ENCODE measurements at regions not wholly inside any gene's neighbourhood (a gene's known extent, or its start where the extent isn't known, plus 50 kb on each side); places are given as distances from the start of the nearest gene placed in this dataset.

DNA sequence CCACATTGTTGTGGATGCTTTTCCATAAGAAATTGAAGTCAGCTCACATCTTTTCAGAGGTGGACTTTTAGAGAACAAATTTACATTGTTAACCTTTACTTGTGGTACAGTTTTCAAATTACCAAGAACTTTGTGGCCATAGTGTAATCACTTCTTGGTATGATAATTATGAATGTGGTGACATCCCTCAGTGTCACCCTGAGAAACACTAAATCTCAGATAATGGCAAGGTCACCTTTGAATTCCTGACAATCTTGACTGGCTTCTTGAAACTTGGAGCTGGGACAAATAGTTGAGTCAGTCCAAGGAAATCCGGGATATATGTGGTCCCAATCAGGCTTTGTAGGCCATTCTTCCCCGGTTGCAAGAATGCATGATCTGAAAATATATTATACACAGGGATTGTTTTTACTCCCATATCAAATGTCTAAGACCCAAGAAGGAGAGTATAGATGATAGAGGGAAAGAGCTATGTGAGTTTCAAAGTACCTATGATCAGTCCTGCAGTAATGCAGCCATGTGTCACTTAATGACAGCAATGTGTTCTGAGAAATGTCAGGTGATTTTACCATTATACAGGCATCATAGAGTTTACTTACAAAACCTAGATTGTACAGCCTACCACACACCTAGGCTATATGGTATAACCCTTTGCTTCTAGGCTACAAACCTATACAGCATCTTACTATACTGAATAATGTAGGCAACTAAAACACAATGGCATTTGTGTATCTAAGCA, 120.8 kb upstream of the MTHFD1L start:
- H2AFZ ChIP-seq (ENCODE audit: low read length) = no peak overlapping the region
- H3K36me3 ChIP-seq (replicated peaks; ENCODE audit: insufficient read depth, low read length) = no peaks in the 10 kb centered on the region
- H3K79me2 ChIP-seq (ENCODE audit: low read length) = no peaks in the 10 kb centered on the region
- no peaks in the 10 kb centered on the region for H3F3A ChIP-seq (ENCODE audit: insufficient read depth, low read length)
- no peaks in the 10 kb centered on the region for H3K27me3 ChIP-seq (replicated peaks; ENCODE audit: insufficient read depth, low read length)
- no peaks in the 10 kb centered on the region for H3K4me1 ChIP-seq (ENCODE audit: low read length)
- TF ChIP-seq EZH2 (optimal IDR thresholded peaks at IDR 0.05; ENCODE audit: low read depth, low read length) (no peak), EZH2phosphoT487 (IDR thresholded peaks at IDR 0.05; ENCODE audit: low read length) (no peak)
- TF ChIP-seq, protein P1, sequence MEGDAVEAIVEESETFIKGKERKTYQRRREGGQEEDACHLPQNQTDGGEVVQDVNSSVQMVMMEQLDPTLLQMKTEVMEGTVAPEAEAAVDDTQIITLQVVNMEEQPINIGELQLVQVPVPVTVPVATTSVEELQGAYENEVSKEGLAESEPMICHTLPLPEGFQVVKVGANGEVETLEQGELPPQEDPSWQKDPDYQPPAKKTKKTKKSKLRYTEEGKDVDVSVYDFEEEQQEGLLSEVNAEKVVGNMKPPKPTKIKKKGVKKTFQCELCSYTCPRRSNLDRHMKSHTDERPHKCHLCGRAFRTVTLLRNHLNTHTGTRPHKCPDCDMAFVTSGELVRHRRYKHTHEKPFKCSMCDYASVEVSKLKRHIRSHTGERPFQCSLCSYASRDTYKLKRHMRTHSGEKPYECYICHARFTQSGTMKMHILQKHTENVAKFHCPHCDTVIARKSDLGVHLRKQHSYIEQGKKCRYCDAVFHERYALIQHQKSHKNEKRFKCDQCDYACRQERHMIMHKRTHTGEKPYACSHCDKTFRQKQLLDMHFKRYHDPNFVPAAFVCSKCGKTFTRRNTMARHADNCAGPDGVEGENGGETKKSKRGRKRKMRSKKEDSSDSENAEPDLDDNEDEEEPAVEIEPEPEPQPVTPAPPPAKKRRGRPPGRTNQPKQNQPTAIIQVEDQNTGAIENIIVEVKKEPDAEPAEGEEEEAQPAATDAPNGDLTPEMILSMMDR (IDR thresholded peaks at IDR 0.05; ENCODE audit: low read length) = no peak
- no peak for DNase-seq
- no peaks in the 10 kb centered on the region for H3K9me2 ChIP-seq (replicated peaks; ENCODE audit: insufficient read depth, low read length)
- H3K27ac ChIP-seq (ENCODE audit: low read length) = no peak overlapping the region
- no peaks in the 10 kb centered on the region for H3K9me3 ChIP-seq (replicated peaks; ENCODE audit: insufficient read depth, low read length)
- no peak overlapping the region for H3K4me3 ChIP-seq (ENCODE audit: low read length)
- no peaks in the 10 kb centered on the region for H4K20me1 ChIP-seq (ENCODE audit: insufficient read depth, low read length)
- H3K9ac ChIP-seq (ENCODE audit: low read length) = no peak overlapping the region
- H3K4me2 ChIP-seq (ENCODE audit: low read depth, low read length) = no peak overlapping the region

DNA sequence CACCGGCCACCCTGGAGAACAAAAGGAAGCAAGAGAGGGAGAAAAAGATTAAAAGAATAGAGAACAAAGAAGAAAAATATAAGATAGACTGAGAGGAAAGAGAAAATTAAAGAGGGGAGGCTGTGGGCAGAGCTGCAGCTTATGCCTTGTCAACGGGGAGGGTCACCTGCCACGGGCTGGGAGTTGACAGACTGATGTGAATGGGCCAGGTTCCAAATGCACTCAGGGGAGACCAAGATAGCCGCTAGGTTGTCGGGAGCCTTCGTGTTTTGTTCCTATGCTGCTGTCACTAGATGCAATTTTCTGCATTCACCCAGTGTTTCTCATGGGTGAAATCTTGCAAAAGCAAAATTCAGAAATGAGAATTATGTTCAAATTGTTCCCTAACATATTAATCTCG, 119.6 kb upstream of the MTHFD1L start:
- H3K4me2 ChIP-seq (ENCODE audit: low read depth, low read length) = no peak overlapping the region
- no peaks in the 10 kb centered on the region for H3K79me2 ChIP-seq (ENCODE audit: low read length)
- no peaks in the 10 kb centered on the region for H3K36me3 ChIP-seq (replicated peaks; ENCODE audit: insufficient read depth, low read length)
- no peak overlapping the region for H2AFZ ChIP-seq (ENCODE audit: low read length)
- no peak for DNase-seq
- no peaks in the 10 kb centered on the region for H4K20me1 ChIP-seq (ENCODE audit: insufficient read depth, low read length)
- H3F3A ChIP-seq (ENCODE audit: insufficient read depth, low read length) = no peaks in the 10 kb centered on the region
- no peaks in the 10 kb centered on the region for H3K4me1 ChIP-seq (ENCODE audit: low read length)
- H3K27me3 ChIP-seq (replicated peaks; ENCODE audit: insufficient read depth, low read length) = no peaks in the 10 kb centered on the region
- H3K9me3 ChIP-seq (replicated peaks; ENCODE audit: insufficient read depth, low read length) = no peaks in the 10 kb centered on the region
- H3K9ac ChIP-seq (ENCODE audit: low read length) = no peak overlapping the region
- no peaks in the 10 kb centered on the region for H3K9me2 ChIP-seq (replicated peaks; ENCODE audit: insufficient read depth, low read length)
- no peak overlapping the region for H3K27ac ChIP-seq (ENCODE audit: low read length)
- TF ChIP-seq EZH2phosphoT487 (IDR thresholded peaks at IDR 0.05; ENCODE audit: low read length) (no peak), EZH2 (optimal IDR thresholded peaks at IDR 0.05; ENCODE audit: low read depth, low read length) (no peak)
- TF ChIP-seq, protein P1 (IDR thresholded peaks at IDR 0.05; ENCODE audit: low read length) = no peak
- H3K4me3 ChIP-seq (ENCODE audit: low read length) = no peak overlapping the region

DNA sequence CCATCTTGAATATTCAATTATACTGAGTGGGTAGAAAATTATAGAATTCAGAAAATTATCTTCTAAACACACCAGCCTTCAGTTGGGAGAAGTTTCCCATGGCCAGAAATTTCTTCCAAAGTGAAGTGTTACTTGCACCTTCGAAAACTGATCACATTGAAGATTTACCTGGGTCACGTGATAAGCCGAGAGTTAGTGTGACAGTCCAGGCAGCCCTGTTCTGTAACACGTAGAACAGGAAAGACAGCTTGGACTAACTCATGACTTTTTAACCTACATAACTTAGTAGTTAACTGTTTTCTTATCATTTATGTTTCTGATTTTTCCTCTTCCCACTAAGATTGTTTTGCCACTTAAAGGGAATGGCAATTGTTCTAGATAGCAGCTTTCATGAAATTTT, 118.3 kb upstream of the MTHFD1L start:
- Histone ChIP-seq H3K27ac (ENCODE audit: low read length) (no peak overlapping the region), H4K20me1 (ENCODE audit: insufficient read depth, low read length) (no peaks in the 10 kb centered on the region), H3K79me2 (ENCODE audit: low read length) (no peaks in the 10 kb centered on the region), H3K36me3 (replicated peaks; ENCODE audit: insufficient read depth, low read length) (no peaks in the 10 kb centered on the region), H3K4me2 (ENCODE audit: low read depth, low read length) (no peak overlapping the region), H3F3A (ENCODE audit: insufficient read depth, low read length) (no peaks in the 10 kb centered on the region), H3K9ac (ENCODE audit: low read length) (no peak overlapping the region), H3K9me2 (replicated peaks; ENCODE audit: insufficient read depth, low read length) (no peaks in the 10 kb centered on the region), H3K4me1 (ENCODE audit: low read length) (no peaks in the 10 kb centered on the region), H3K27me3 (replicated peaks; ENCODE audit: insufficient read depth, low read length) (no peaks in the 10 kb centered on the region), H2AFZ (ENCODE audit: low read length) (no peak overlapping the region), H3K4me3 (ENCODE audit: low read length) (no peak overlapping the region), H3K9me3 (replicated peaks; ENCODE audit: insufficient read depth, low read length) (no peaks in the 10 kb centered on the region)
- no peak for DNase-seq
- TF ChIP-seq, protein P1 (IDR thresholded peaks at IDR 0.05; ENCODE audit: low read length) = no peak
- no peak for TF ChIP-seq EZH2 (optimal IDR thresholded peaks at IDR 0.05; ENCODE audit: low read depth, low read length)
